ENCODE measurements at regions not wholly inside any gene's neighbourhood (a gene's known extent, or its start where the extent isn't known, plus 50 kb on each side); places are given as distances from the start of the nearest gene placed in this dataset.

DNA sequence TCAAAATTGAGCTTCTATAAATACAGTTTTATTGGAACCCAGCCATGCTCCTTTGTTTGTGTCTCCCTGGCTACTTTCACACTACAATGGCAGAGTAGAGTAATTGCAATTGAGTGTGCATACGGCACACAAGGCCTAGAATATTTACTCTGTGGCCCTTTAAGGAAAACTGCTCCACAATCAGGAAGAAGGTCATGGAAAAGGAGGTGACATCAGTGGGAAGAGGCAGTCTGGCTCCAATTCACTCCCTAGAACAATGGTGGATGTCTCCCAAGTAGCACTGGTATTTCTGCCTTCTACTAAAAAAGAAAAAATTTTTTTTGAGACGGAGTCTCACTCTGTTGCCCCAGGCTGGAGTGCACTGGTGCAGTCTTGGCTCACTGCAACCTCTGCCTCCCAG, 51.3 kb downstream of the KRTAP19-8 start:
- no peaks in the 10 kb centered on the region for H3K4me1 ChIP-seq (ENCODE audit: control insufficient read depth, extremely low read depth, insufficient read depth, low read length)
- H3K36me3 ChIP-seq (ENCODE audit: control insufficient read depth in 2 of 2, extremely low read depth in 1 of 2, insufficient read depth in 2 of 2, low read length in 2 of 2), result no peaks in the 10 kb centered on the region
- H4K20me1 ChIP-seq (ENCODE audit: control insufficient read depth, extremely low read depth, insufficient read depth, low read length), result no peaks in the 10 kb centered on the region
- FAIRE-seq, result no peak
- no peak overlapping the region for H3K9ac ChIP-seq (ENCODE audit: control insufficient read depth, extremely low read depth, insufficient read depth, low read length)
- H3K27ac ChIP-seq (ENCODE audit: control insufficient read depth, insufficient read depth, low read length), result no peak overlapping the region
- no peaks in the 10 kb centered on the region for H3K27me3 ChIP-seq (ENCODE audit: control insufficient read depth, extremely low read depth, insufficient read depth, low read length)
- dilution Hi-C loops (cut with MboI; ENCODE audit: extremely low pct_ligation_motif_present, low sequenced_read_pairs), result no loop called here
- H2AFZ ChIP-seq (ENCODE audit: control insufficient read depth, low read length), result no peak overlapping the region
- TF ChIP-seq, protein P1, sequence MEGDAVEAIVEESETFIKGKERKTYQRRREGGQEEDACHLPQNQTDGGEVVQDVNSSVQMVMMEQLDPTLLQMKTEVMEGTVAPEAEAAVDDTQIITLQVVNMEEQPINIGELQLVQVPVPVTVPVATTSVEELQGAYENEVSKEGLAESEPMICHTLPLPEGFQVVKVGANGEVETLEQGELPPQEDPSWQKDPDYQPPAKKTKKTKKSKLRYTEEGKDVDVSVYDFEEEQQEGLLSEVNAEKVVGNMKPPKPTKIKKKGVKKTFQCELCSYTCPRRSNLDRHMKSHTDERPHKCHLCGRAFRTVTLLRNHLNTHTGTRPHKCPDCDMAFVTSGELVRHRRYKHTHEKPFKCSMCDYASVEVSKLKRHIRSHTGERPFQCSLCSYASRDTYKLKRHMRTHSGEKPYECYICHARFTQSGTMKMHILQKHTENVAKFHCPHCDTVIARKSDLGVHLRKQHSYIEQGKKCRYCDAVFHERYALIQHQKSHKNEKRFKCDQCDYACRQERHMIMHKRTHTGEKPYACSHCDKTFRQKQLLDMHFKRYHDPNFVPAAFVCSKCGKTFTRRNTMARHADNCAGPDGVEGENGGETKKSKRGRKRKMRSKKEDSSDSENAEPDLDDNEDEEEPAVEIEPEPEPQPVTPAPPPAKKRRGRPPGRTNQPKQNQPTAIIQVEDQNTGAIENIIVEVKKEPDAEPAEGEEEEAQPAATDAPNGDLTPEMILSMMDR (optimal IDR thresholded peaks at IDR 0.05 in 1 of 3, IDR thresholded peaks at IDR 0.05 in 1 of 3, conservative IDR thresholded peaks at IDR 0.05 in 1 of 3; ENCODE audit: extremely low read depth in 1 of 3, insufficient read depth in 2 of 3, low read length in 3 of 3), result no peak
- TF ChIP-seq EZH2 (IDR thresholded peaks at IDR 0.05; ENCODE audit: low read length), result no peak
- no peaks in the 10 kb centered on the region for H3K79me2 ChIP-seq (ENCODE audit: control insufficient read depth, insufficient read depth, low read length)
- no peak overlapping the region for H3K4me2 ChIP-seq (ENCODE audit: control insufficient read depth, extremely low read depth, insufficient read depth, low read depth, low read length)
- H3K9me3 ChIP-seq (ENCODE audit: control insufficient read depth, low read depth, low read length), result no peaks in the 10 kb centered on the region
- H3K4me3 ChIP-seq (ENCODE audit: control insufficient read depth in 2 of 3, extremely low read depth in 1 of 3, insufficient read depth in 2 of 3, low read depth in 1 of 3, low read length in 3 of 3), result no peak overlapping the region
- no peaks in the 10 kb centered on the region for H3K9me1 ChIP-seq (ENCODE audit: control insufficient read depth, extremely low read depth, insufficient read depth, low read length)
- no peak for DNase-seq (ENCODE audit: low read depth, low spot score)

DNA sequence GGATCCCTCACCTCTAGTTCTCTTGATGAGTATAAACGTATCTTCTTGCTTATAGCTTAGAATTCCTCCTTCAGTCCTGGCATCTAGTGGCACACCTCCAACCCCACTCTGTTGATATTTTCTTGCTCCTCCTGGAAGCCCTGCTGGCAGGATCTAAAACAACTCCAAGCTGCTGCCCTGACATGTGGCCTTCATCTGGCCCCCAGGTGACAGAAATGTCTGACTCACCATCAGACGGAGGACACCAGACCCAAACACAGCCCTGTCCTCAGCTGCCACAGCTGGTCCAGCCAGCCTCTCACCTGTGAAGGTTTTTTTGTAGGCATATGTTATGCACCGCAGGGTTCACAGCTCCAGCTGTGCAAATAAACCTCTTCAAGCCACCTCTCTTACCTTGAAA, 53.4 kb downstream of the KRTAP19-8 start:
- no peak overlapping the region for H3K4me3 ChIP-seq (ENCODE audit: control insufficient read depth in 2 of 3, extremely low read depth in 1 of 3, insufficient read depth in 2 of 3, low read depth in 1 of 3, low read length in 3 of 3)
- H3K4me1 ChIP-seq (ENCODE audit: control insufficient read depth, extremely low read depth, insufficient read depth, low read length), result no peaks in the 10 kb centered on the region
- no peak overlapping the region for H3K9ac ChIP-seq (ENCODE audit: control insufficient read depth, extremely low read depth, insufficient read depth, low read length)
- no peak overlapping the region for H2AFZ ChIP-seq (ENCODE audit: control insufficient read depth, low read length)
- H3K27ac ChIP-seq (ENCODE audit: control insufficient read depth, insufficient read depth, low read length), result no peak overlapping the region
- TF ChIP-seq EZH2 (IDR thresholded peaks at IDR 0.05; ENCODE audit: low read length), result no peak
- TF ChIP-seq, protein P1 (optimal IDR thresholded peaks at IDR 0.05 in 1 of 3, IDR thresholded peaks at IDR 0.05 in 1 of 3, conservative IDR thresholded peaks at IDR 0.05 in 1 of 3; ENCODE audit: extremely low read depth in 1 of 3, insufficient read depth in 2 of 3, low read length in 3 of 3), result no peak
- H3K27me3 ChIP-seq (ENCODE audit: control insufficient read depth, extremely low read depth, insufficient read depth, low read length), result no peaks in the 10 kb centered on the region
- no peak for FAIRE-seq
- H3K9me3 ChIP-seq (ENCODE audit: control insufficient read depth, low read depth, low read length), result no peaks in the 10 kb centered on the region
- H3K9me1 ChIP-seq (ENCODE audit: control insufficient read depth, extremely low read depth, insufficient read depth, low read length), result no peaks in the 10 kb centered on the region
- no peaks in the 10 kb centered on the region for H4K20me1 ChIP-seq (ENCODE audit: control insufficient read depth, extremely low read depth, insufficient read depth, low read length)
- no peaks in the 10 kb centered on the region for H3K36me3 ChIP-seq (ENCODE audit: control insufficient read depth in 2 of 2, extremely low read depth in 1 of 2, insufficient read depth in 2 of 2, low read length in 2 of 2)
- no peaks in the 10 kb centered on the region for H3K79me2 ChIP-seq (ENCODE audit: control insufficient read depth, insufficient read depth, low read length)
- DNase-seq (ENCODE audit: low read depth, low spot score), result no peak
- dilution Hi-C loops (cut with MboI; ENCODE audit: extremely low pct_ligation_motif_present, low sequenced_read_pairs), result no loop called here
- H3K4me2 ChIP-seq (ENCODE audit: control insufficient read depth, extremely low read depth, insufficient read depth, low read depth, low read length), result no peak overlapping the region
